ENCODE measurements at regions not wholly inside any gene's neighbourhood (a gene's known extent, or its start where the extent isn't known, plus 50 kb on each side); places are given as distances from the start of the nearest gene placed in this dataset.
A peak's percentile ranks its signal among the peaks of the same experiment; 100 is the strongest.

DNA sequence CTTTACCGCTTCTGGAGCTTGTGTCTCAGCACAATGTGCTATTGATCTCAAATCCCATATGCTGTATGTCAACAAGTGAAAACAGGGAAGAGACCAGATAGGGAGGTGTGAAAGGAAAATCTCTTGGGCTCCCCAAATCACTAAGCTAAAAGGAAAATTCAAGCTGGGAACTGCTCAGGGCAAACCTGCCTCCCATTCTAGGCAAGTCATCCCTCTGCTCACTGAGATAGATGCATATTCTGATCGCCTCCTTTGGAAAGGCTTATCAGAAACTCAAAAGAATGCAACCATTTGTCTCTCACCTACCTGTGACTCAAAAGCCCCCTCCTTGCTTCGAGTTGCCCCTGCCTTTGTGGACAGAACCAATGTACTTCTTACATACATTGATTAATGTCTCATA is 161.1 kb upstream of the LYZL1 start:
- TF ChIP-seq, protein P1, sequence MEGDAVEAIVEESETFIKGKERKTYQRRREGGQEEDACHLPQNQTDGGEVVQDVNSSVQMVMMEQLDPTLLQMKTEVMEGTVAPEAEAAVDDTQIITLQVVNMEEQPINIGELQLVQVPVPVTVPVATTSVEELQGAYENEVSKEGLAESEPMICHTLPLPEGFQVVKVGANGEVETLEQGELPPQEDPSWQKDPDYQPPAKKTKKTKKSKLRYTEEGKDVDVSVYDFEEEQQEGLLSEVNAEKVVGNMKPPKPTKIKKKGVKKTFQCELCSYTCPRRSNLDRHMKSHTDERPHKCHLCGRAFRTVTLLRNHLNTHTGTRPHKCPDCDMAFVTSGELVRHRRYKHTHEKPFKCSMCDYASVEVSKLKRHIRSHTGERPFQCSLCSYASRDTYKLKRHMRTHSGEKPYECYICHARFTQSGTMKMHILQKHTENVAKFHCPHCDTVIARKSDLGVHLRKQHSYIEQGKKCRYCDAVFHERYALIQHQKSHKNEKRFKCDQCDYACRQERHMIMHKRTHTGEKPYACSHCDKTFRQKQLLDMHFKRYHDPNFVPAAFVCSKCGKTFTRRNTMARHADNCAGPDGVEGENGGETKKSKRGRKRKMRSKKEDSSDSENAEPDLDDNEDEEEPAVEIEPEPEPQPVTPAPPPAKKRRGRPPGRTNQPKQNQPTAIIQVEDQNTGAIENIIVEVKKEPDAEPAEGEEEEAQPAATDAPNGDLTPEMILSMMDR (IDR thresholded peaks at IDR 0.05; ENCODE audit: low read depth, low read length): no peak
- in situ Hi-C loops (cut with HindIII; ENCODE audit: low sequenced_read_pairs): no loop called here
- H3K4me3 ChIP-seq (ENCODE audit: low read depth, low read length): no peak overlapping the region
- no peak for DNase-seq (ENCODE audit: low read depth, low spot score)

DNA sequence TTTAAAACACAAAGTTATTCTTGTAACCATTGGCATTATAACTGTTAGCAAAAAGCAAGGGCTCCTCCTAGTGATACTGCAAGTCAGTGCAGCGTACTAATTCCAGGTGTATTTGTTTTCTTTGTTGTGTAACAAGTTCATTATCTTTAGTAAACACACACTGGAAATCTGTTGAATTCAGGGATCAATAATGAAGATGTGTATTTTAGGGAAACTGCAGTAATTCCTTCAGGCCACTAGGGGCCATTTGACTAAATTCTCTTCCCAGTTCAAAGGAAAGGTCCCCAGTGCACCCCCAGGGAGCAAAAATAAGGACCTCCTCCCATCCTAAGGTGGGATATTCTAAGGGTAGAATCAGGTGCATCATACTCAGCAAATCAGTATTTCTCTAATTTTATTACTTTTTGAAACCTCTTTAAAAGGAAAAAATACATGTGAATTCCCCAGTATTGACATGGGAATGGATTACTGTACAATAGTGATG is 158.6 kb upstream of the LYZL1 start:
- TF ChIP-seq, protein P1 (IDR thresholded peaks at IDR 0.05; ENCODE audit: low read depth, low read length): peak; percentile 64
- H3K4me3 ChIP-seq (ENCODE audit: low read depth, low read length): no peak overlapping the region
- peak; percentile 35 for DNase-seq (ENCODE audit: low read depth, low spot score)
- in situ Hi-C loops (cut with HindIII; ENCODE audit: low sequenced_read_pairs): no loop called here

DNA sequence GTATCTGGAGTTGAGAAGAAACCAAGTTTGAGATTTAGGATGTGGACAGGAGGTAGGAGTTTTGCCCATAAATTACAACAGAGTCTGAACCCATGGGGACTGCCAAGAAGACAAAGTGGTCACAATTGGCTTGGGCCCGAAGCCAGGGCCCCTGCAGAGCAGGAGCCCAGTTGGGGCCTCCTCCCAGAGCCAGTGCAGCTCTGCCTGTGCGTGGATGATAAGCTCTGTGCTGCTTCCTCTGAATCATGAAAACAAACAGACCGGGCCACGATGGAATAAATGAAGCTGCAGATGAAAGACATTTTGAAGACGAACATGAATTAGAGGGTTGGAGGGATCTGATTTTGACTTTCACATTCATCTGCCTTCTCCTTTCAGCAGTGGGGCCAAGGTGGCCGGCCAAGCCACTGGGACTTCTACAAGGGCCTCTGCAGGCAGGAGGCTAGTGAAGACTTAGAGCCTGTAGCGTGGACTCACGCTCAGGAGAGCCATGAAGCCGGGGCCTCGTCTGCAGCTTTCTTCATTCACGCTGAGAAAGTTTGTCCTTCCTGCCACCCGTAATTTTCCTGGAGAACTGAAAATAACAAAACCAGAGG is 156.8 kb upstream of the LYZL1 start:
- TF ChIP-seq, protein P1 (IDR thresholded peaks at IDR 0.05; ENCODE audit: low read depth, low read length): no peak
- no peak overlapping the region for H3K4me3 ChIP-seq (ENCODE audit: low read depth, low read length)
- DNase-seq (ENCODE audit: low read depth, low spot score): peak; percentile 45
- in situ Hi-C loops (cut with HindIII; ENCODE audit: low sequenced_read_pairs): no loop called here

DNA sequence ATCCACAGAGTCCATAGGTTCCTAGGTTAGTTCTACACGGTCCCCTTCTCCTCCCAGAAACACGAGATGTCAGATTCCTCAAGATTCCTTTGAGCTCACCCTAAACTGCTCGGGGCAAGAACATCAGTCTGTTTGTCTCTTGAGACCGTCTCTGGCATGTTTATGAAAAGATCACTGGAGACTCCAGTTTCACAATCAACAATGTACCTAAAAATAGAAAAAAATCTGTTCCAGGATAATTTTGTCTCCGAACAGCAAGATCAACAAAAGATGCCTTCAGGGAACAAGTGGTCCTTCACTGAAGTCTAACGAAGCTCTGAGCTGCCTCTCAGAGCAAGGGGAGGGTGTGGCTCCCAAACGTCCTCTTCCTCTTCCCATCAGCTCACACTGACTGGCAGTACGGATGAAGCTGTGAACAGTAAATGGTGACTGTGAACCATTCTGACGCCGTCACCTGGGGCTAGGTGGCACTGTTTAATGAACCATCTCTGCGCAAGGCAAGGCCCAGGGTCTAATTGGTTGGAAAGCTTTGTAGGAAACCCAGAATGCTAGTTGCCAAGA is 156.2 kb upstream of the LYZL1 start:
- in situ Hi-C loops (cut with HindIII; ENCODE audit: low sequenced_read_pairs): no loop called here
- TF ChIP-seq, protein P1 (IDR thresholded peaks at IDR 0.05; ENCODE audit: low read depth, low read length): no peak
- no peak overlapping the region for H3K4me3 ChIP-seq (ENCODE audit: low read depth, low read length)

DNA sequence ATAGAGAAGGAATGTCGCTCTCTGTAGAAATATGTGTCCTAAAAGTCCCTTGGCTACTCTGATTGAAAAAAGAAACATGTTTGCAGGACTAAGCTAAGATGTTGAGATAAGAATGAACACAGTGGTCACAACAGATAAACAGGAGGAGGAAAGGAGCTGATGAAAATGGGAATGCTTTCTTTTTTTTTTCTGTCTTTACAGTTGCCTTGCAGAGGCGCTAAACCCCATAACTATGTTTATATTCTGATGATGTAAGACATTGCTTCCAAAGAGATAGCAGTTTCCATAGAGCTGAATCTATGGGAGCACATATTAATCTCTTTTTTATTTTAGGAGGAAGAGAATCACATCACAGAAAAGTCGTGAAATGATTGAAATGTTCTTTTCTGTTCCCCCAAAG is 153.5 kb upstream of the LYZL1 start:
- TF ChIP-seq, protein P1 (IDR thresholded peaks at IDR 0.05; ENCODE audit: low read depth, low read length): no peak
- no peak for DNase-seq (ENCODE audit: low read depth, low spot score)
- in situ Hi-C loops (cut with HindIII; ENCODE audit: low sequenced_read_pairs): no loop called here
- H3K4me3 ChIP-seq (ENCODE audit: low read depth, low read length): no peak overlapping the region

More for the DNA sequence above, 156.2 kb upstream of the LYZL1 start:
- DNase-seq (ENCODE audit: low read depth, low spot score): peak; percentile 20

DNA sequence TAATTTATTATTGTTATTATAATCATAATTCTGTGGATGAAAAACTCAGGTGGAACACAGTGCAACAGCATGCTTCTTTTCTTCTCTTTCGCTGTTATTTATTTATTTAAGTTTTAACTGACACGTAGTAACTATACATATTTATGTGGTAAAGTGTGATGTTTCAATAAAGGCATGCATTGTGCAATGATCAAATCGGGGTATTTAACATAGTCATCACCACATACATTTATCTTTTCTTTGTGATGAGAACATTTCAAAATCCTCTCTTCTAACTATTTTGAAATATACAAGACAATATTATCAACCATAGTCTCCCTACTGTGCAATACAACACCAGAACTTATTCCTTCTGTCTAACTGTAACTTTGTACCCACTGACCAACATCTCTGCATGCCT is 152.5 kb upstream of the LYZL1 start:
- no peak overlapping the region for H3K4me3 ChIP-seq (ENCODE audit: low read depth, low read length)
- no peak for DNase-seq (ENCODE audit: low read depth, low spot score)
- TF ChIP-seq, protein P1 (IDR thresholded peaks at IDR 0.05; ENCODE audit: low read depth, low read length): no peak
- in situ Hi-C loops (cut with HindIII; ENCODE audit: low sequenced_read_pairs): no loop called here
